GM12875 (cell line): ENCODE measurements at regions not wholly inside any gene's neighbourhood (a gene's known extent, or its start where the extent isn't known, plus 50 kb on each side); places are given as distances from the start of the nearest gene placed in this dataset.

Source experiments
- H3K4me3 ChIP-seq: one replicate; pipeline ENCODE4 v1.5.1; 2011; ENCODE audit warnings: low read depth, low read length, control low read depth
- CTCF ChIP-seq: IDR thresholded peaks from 2 replicates; pipeline ENCODE4 v1.5.1; 2011; ENCODE audit warnings: low read depth, mild to moderate bottlenecking, control low read depth, inconsistent platforms, low read length, moderate library complexity, borderline replicate concordance; ENCODE audit not compliant: insufficient read depth

DNA sequence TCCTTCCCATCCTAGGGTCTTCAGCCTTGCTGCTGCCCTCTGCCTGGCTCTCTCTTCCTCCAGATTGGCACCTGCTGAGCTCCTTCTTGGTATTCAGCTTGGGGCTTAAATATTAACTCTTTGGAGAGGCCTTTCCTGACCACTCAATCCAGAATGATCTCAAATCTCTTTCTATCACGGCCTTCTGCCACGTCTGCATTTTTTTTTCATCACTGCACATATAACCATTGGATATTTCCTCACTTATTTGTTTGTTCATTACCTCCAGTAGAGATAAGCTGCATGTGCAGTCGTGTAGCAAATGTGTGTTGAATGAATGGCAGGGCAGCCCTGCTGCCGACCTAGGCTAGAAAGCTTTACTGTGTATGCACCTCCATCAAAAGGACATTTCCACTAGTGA, 51.6 kb upstream of the MPP7 start:
- H3K4me3 ChIP-seq, result no peak overlapping the region
- no peak for TF ChIP-seq CTCF

- no peak overlapping the region for H3K4me3 ChIP-seq
- TF ChIP-seq CTCF, result no peak
Observed at GRCh38 chr10:28355376-28355775, 52.5 kb upstream of the MPP7 start.

GRCh38 chr10:28359334-28359733, 56.5 kb upstream of the MPP7 start:
- no peak for TF ChIP-seq CTCF
- no peak overlapping the region for H3K4me3 ChIP-seq

DNA sequence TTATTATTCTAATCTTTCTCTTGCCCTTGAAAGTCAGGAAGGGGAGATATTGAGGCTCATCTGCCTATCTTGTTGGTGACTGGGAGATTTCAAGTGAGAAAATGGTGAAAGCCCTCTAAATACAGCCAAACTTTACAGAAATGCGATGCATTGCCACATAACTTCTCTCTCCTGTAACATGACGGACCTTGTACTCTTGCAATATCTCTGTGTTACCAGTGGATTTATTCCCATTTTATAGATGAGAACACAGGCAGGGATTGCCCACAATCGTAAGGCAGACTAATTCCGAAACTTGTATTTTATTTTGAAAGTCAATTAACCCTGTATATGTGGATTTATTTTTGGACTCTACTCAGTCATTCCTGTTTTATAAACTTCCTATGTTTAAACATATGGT, 57.3 kb upstream of the MPP7 start:
- TF ChIP-seq CTCF, result no peak
- H3K4me3 ChIP-seq, result no peak overlapping the region

- no peak for TF ChIP-seq CTCF
- no peak overlapping the region for H3K4me3 ChIP-seq
Observed at GRCh38 chr10:28363376-28363775, 60.5 kb upstream of the MPP7 start.

DNA sequence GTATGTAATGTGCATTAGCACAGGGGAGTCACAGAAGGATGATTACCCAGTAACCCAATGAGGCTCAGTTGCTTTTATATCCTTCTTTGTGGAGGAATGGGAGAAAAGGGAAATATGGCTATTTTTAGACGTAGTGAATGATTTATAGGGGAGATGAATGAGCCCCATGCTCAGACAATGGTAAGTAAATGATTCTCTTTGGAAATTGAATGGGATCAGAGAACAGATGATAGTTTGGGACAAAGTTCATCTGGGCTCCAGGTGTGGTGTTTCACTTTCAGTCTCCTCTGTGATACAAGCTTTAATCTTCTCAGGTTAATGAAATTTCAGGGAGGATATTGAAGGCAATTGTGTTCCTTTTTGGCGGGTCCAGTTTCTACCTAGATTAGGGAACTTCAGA, 63.0 kb upstream of the MPP7 start:
- no peak for TF ChIP-seq CTCF
- H3K4me3 ChIP-seq, result no peak overlapping the region

DNA sequence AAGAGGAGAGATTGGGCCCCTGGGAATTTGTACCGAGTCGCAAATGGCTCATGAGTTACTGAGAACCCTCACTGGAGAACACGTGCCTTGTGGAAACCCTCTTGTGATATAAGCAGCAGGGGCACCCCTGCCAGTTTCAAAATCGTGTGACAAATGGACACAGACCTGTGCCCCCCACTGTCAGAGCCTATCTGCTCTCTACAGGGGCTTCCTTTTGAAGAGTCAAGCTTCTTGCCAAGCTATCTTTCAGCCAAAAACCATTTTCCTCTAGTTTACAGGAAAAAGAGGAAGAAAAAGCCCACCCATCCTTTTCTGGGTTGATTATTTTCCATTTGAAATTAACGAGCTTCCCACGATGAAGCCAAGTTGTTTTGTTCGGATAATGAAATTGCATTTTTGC, 64.1 kb upstream of the MPP7 start:
- TF ChIP-seq CTCF, result no peak
- H3K4me3 ChIP-seq, result no peak overlapping the region

DNA sequence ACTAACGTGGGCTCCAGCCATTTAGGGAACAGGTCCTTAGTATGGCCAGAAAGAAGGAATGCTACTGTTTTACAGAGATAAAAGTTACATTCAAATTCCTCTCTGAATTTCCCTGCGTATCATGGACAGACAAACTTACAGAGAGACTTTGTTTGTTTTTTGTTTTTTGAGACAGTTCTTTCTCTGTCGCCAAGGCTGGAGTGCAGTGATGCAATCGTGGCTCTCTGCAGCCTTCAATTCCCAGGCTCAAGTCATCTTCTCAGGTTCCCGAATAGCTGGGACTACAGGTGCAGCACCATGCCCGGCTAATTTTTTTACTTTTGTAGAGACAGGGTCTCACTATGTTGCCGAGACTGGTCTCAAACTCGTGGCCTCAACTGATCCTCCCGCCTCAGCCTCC, 64.5 kb upstream of the MPP7 start:
- H3K4me3 ChIP-seq, result no peak overlapping the region
- no peak for TF ChIP-seq CTCF
